ENCODE measurements at regions not wholly inside any gene's neighbourhood (a gene's known extent, or its start where the extent isn't known, plus 50 kb on each side); places are given as distances from the start of the nearest gene placed in this dataset.

DNA sequence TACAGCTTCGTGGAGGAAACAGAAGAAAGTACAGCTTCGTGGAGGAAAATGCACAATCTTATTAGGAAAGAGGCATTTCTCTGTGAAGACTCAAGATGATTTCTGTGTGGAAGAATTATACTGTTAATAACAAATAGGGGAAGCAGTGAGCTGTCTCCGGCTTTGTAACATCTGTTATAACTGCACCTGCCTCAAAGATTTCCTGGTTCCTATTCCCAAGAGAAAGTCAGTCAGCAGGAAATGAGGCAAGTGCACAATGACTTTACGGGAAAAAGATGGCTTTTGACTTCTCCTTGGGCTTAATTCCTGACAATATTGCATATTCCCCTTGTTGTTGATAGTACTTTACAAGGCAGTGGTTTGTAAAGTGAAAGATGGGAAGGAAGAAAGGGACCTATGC, 538.5 kb downstream of the BMP2 start:
- no peaks in the 10 kb centered on the region for H3K9me3 ChIP-seq (replicated peaks)
- H3K27ac ChIP-seq (replicated peaks), result no peak overlapping the region
- TF ChIP-seq, protein P1, sequence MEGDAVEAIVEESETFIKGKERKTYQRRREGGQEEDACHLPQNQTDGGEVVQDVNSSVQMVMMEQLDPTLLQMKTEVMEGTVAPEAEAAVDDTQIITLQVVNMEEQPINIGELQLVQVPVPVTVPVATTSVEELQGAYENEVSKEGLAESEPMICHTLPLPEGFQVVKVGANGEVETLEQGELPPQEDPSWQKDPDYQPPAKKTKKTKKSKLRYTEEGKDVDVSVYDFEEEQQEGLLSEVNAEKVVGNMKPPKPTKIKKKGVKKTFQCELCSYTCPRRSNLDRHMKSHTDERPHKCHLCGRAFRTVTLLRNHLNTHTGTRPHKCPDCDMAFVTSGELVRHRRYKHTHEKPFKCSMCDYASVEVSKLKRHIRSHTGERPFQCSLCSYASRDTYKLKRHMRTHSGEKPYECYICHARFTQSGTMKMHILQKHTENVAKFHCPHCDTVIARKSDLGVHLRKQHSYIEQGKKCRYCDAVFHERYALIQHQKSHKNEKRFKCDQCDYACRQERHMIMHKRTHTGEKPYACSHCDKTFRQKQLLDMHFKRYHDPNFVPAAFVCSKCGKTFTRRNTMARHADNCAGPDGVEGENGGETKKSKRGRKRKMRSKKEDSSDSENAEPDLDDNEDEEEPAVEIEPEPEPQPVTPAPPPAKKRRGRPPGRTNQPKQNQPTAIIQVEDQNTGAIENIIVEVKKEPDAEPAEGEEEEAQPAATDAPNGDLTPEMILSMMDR (IDR thresholded peaks at IDR 0.05; ENCODE audit: borderline replicate concordance), result no peak
- DNase-seq, result no peak
- intact Hi-C loops (cut with micrococcal nuclease), result no loop called here
- no peaks in the 10 kb centered on the region for H3K4me1 ChIP-seq
- no peaks in the 10 kb centered on the region for H3K36me3 ChIP-seq
- no peak overlapping the region for H3K4me3 ChIP-seq
- H3K27me3 ChIP-seq (ENCODE audit: low read depth), result no peaks in the 10 kb centered on the region

DNA sequence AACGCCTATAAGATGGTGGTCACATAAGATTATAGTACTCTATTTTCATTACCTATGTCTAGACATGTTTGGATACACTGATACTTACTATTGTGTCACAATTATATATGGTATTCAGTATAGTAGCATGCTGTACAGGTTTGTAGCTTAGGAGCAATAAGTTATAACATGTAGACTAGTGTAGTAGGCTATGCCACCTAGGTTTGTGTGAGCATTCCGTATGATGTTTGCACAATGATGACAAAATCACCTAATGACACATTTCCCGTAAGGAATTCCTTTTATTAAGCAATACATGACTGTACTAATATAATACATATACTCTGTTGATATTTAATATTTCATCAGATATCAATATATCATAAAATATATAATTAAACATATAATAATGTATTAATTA, 540.7 kb downstream of the BMP2 start:
- no peaks in the 10 kb centered on the region for H3K27me3 ChIP-seq (ENCODE audit: low read depth)
- no peak for DNase-seq
- no peak overlapping the region for H3K4me3 ChIP-seq
- H3K9me3 ChIP-seq (replicated peaks), result no peaks in the 10 kb centered on the region
- no peaks in the 10 kb centered on the region for H3K36me3 ChIP-seq
- TF ChIP-seq, protein P1 (IDR thresholded peaks at IDR 0.05; ENCODE audit: borderline replicate concordance), result no peak
- H3K27ac ChIP-seq (replicated peaks), result no peak overlapping the region
- intact Hi-C loops (cut with micrococcal nuclease), result no loop called here
- no peaks in the 10 kb centered on the region for H3K4me1 ChIP-seq

DNA sequence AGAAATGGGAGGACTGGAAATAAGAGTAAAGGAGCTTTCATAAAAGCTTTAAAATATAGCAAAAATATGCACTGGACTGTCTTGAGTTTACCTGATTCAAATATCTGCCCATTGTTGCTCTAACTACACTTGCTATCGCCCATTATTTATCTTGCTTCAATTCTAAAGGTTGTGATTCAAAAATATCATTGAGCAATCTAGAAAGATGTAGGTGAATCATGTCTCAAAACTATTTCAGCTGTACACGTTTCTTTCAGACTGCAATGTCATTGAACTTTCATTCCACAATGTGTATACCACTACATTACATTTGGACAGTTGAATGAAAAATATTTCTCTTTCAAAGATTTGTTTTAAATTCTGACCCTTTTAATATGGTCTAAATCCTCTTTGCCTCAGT, 545.6 kb downstream of the BMP2 start:
- H3K27ac ChIP-seq (replicated peaks), result no peak overlapping the region
- H3K27me3 ChIP-seq (ENCODE audit: low read depth), result no peaks in the 10 kb centered on the region
- no peak for DNase-seq
- intact Hi-C loops (cut with micrococcal nuclease), result no loop called here
- H3K9me3 ChIP-seq (replicated peaks), result no peaks in the 10 kb centered on the region
- H3K4me3 ChIP-seq, result no peak overlapping the region
- TF ChIP-seq, protein P1 (IDR thresholded peaks at IDR 0.05; ENCODE audit: borderline replicate concordance), result no peak
- no peaks in the 10 kb centered on the region for H3K4me1 ChIP-seq
- no peaks in the 10 kb centered on the region for H3K36me3 ChIP-seq

DNA sequence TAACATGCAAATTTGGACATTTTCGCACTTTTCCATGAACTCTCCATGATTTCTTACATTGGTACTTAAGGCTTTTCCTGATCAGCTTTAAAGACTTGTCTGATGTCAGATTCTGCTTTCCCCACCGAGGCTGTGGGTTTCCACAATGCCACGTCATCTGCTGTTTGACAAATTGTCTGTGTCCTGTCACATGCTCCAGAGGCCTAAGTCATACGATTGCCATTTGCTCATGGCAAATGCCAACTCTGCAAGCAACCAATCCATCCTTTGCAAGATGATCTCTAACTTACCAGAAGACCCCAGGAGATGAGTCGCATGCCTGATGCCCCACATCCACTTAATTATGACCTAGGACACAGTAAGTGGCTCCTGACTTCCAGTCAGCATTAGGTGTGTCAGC, 556.5 kb downstream of the BMP2 start:
- Histone ChIP-seq H3K27me3 (ENCODE audit: low read depth) (peaks cover 5% of the 10 kb centered on the region), H3K9me3 (replicated peaks) (peaks cover 4% of the 10 kb centered on the region), H3K27ac (replicated peaks) (no peak overlapping the region), H3K4me1 (no peaks in the 10 kb centered on the region), H3K36me3 (no peaks in the 10 kb centered on the region), H3K4me3 (no peak overlapping the region)
- DNase-seq, result no peak
- intact Hi-C loops (cut with micrococcal nuclease), result no loop called here
- TF ChIP-seq, protein P1 (IDR thresholded peaks at IDR 0.05; ENCODE audit: borderline replicate concordance), result no peak

DNA sequence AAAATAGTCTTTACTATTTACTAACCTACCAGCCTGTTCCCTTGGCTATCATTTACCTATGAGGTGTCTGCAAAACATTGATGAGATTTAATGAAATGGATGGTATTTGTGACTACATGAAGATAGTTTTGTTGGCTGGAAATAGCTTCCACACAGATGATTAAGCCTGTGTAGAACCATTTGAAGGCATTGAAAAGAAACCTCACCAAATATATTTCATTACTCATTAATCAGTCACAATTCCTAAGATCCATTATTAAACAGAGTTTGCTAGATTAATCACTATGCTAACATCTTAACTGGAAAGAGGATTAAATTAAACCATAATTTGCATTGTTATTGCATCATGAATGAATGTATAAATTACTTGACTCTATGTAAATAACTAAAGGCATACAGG, 560.3 kb downstream of the BMP2 start:
- TF ChIP-seq, protein P1 (IDR thresholded peaks at IDR 0.05; ENCODE audit: borderline replicate concordance), result no peak
- intact Hi-C loops (cut with micrococcal nuclease), result no loop called here
- H3K27me3 ChIP-seq (ENCODE audit: low read depth), result no peaks in the 10 kb centered on the region
- DNase-seq, result no peak
- H3K9me3 ChIP-seq (replicated peaks), result no peaks in the 10 kb centered on the region
- H3K27ac ChIP-seq (replicated peaks), result no peak overlapping the region
- no peaks in the 10 kb centered on the region for H3K36me3 ChIP-seq
- no peak overlapping the region for H3K4me3 ChIP-seq
- no peaks in the 10 kb centered on the region for H3K4me1 ChIP-seq

DNA sequence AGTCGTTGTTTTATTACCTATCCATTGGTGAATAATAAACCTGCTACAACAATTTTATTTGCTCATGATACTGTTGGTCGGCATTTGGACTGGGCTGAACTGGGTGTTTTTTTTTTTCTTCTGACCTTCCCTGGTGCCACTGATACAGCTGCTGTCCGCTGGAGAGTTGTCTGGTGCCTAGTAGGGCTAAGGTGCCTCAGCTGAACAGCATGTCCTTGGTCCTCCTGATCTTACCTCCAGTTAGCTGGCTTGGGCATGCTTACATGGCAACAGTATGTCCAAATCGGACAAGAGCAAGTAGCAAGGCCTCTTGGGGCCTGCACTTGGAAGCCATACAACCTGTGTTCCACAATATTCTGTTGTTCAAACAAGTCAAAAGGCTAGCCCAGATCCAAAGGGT, 563.4 kb downstream of the BMP2 start:
- Histone ChIP-seq H3K4me1 (no peaks in the 10 kb centered on the region), H3K27ac (replicated peaks) (no peak overlapping the region), H3K27me3 (ENCODE audit: low read depth) (no peaks in the 10 kb centered on the region), H3K4me3 (no peak overlapping the region), H3K36me3 (no peaks in the 10 kb centered on the region), H3K9me3 (replicated peaks) (no peaks in the 10 kb centered on the region)
- intact Hi-C loops (cut with micrococcal nuclease), result no loop called here
- DNase-seq, result no peak
- TF ChIP-seq, protein P1 (IDR thresholded peaks at IDR 0.05; ENCODE audit: borderline replicate concordance), result no peak
